Lung (tissue), 11 donors: ENCODE measurements at regions not wholly inside any gene's neighbourhood (a gene's known extent, or its start where the extent isn't known, plus 50 kb on each side); places are given as distances from the start of the nearest gene placed in this dataset.
A peak's percentile ranks its signal among the peaks of the same experiment; 100 is the strongest.

ENCODE experiments used
- ATAC-seq: fragments of 200-7000 bp; cut with Tn5 transposase; one replicate; pipeline ENCODE4 v1.9.1; 2020; ENCODE audit warnings: moderate number of reproducible peaks; ENCODE audit not compliant: insufficient read depth, low FRiP score
- DNase-seq, 3 donors: peaks; one replicate each; pipeline ENCODE4 v3.0.0-alpha.2; 2013 to 2017
- H3K27ac ChIP-seq, 2 donors: one replicate each; pipeline ENCODE4 v1.5.1; 2013; ENCODE audit warnings: mild to moderate bottlenecking in 2 of 2, moderate library complexity in 2 of 2, control low read depth in 1 of 2, inconsistent platforms in 1 of 2, low read depth in 1 of 2, low read length in 1 of 2
- H3K27me3 ChIP-seq, 3 donors: one replicate each; pipeline ENCODE4 v1.5.1; 2013; ENCODE audit warnings: low read length in 2 of 3; ENCODE audit not compliant: control insufficient read depth in 3 of 3, insufficient read depth in 3 of 3
- H3K36me3 ChIP-seq, 4 donors: one replicate each; pipeline ENCODE4 v1.5.1; 2013; ENCODE audit warnings: low read length in 4 of 4, mild to moderate bottlenecking in 1 of 4, moderate library complexity in 1 of 4; ENCODE audit not compliant: control insufficient read depth in 4 of 4, insufficient read depth in 4 of 4
- H3K4me1 ChIP-seq, 5 donors: one replicate each; pipeline ENCODE4 v1.5.1; 2013; ENCODE audit warnings: low read length in 5 of 5, mild to moderate bottlenecking in 2 of 5, moderate library complexity in 1 of 5; ENCODE audit not compliant: control insufficient read depth in 5 of 5, insufficient read depth in 5 of 5
- H3K4me3 ChIP-seq: one replicate; pipeline ENCODE4 v1.5.1; 2013; ENCODE audit warnings: mild to moderate bottlenecking, control low read depth, moderate library complexity
- H3K9ac ChIP-seq, 2 donors: one replicate each; pipeline ENCODE4 v1.5.1; 2013; ENCODE audit warnings: low read length in 2 of 2, control low read depth in 1 of 2; ENCODE audit not compliant: insufficient read depth in 1 of 2
- H3K9me3 ChIP-seq, 4 donors: one replicate each; pipeline ENCODE4 v1.5.1; 2013; ENCODE audit warnings: low read length in 3 of 4, mild to moderate bottlenecking in 1 of 4, moderate library complexity in 1 of 4; ENCODE audit not compliant: control insufficient read depth in 4 of 4, insufficient read depth in 3 of 4
- CTCF ChIP-seq: IDR thresholded peaks from 2 replicates; pipeline ENCODE4 v1.5.1; 2012; ENCODE audit warnings: mild to moderate bottlenecking; ENCODE audit errors: control extremely low read depth, extremely low read depth
- WGBS, 2 donors: extraction: QIAGEN DNeasy Blood & Tissue Kit; methylation state at CpG; one replicate each; pipeline ENCODE4 v1.1.7; 2013; 5-methylcytosine and 5-hydroxymethylcytosine counted together
- donor health status: control.
- donor health status: control.
- donor health status: Bipolar disorder and iron deficiency.
- donor health status: healthy.
- donor health status: DM: yes; HTN: yes; CAD: no.

- no peak overlapping the region for H3K27ac ChIP-seq
- WGBS, 2 donors: 40 to 74% methylated on average over 1 of the region's 1 CpG
- no peaks in the 10 kb centered on the region for H3K9me3 ChIP-seq
- DNase-seq (no peak), ATAC-seq (no peak)
- no peaks in the 10 kb centered on the region for H3K27me3 ChIP-seq
- no peak for TF ChIP-seq CTCF
- no peak overlapping the region for H3K4me3 ChIP-seq
- H3K36me3 ChIP-seq: no peaks in the 10 kb centered on the region
- H3K4me1 ChIP-seq: peaks cover 0 to 4% (median 3%) of the 10 kb centered on the region in 5 donors
- H3K9ac ChIP-seq: no peak overlapping the region
Measured at GRCh38 chr12:59115995-59116394, 195.7 kb upstream of the LRIG3 start.

- Histone ChIP-seq H3K36me3 (no peaks in the 10 kb centered on the region), H3K27ac (no peak overlapping the region), H3K4me3 (no peak overlapping the region), H3K9me3 (no peaks in the 10 kb centered on the region), H3K27me3 (no peaks in the 10 kb centered on the region), H3K9ac (no peak overlapping the region), H3K4me1 (peaks cover 0 to 4% (median 3%) of the 10 kb centered on the region in 5 donors)
- WGBS, 2 donors: 89 to 91% methylated on average over 4 of the region's 4 CpGs
- TF ChIP-seq CTCF: no peak
- ATAC-seq (no peak), DNase-seq (no peak)
Measured at GRCh38 chr12:59115526-59115925, 195.2 kb upstream of the LRIG3 start.

GRCh38 chr12:59113831-59114615 is 193.7 kb upstream of the LRIG3 start:
- no peaks in the 10 kb centered on the region for H3K36me3 ChIP-seq
- H3K9me3 ChIP-seq: no peaks in the 10 kb centered on the region
- peak; percentile 56 for TF ChIP-seq CTCF
- peaks cover 0 to 4% (median 3%) of the 10 kb centered on the region in 5 donors for H3K4me1 ChIP-seq
- no peak overlapping the region for H3K4me3 ChIP-seq
- no peak overlapping the region for H3K9ac ChIP-seq
- H3K27me3 ChIP-seq: no peaks in the 10 kb centered on the region
- H3K27ac ChIP-seq: no peak overlapping the region
- DNase-seq (peak; percentile 84 to 89 (median 89)), ATAC-seq (peak; percentile 64)
- 45% methylated on average over 12 of the region's 12 CpGs for WGBS, 2 donors
